GM10266 (cell line): ENCODE measurements at regions not wholly inside any gene's neighbourhood (a gene's known extent, or its start where the extent isn't known, plus 50 kb on each side); places are given as distances from the start of the nearest gene placed in this dataset.

Experiments
- DNase-seq: peaks from one replicate; pipeline ENCODE4 v3.0.0; 2012; ENCODE audit errors: extremely low spot score
- TF ChIP-seq, protein P1 (sequence below): IDR thresholded peaks from 2 replicates; pipeline ENCODE4 v1.5.1; 2012; ENCODE audit warnings: mild to moderate bottlenecking, low read depth; ENCODE audit not compliant: control insufficient read depth, insufficient read depth; ENCODE audit errors: missing control alignments

DNA sequence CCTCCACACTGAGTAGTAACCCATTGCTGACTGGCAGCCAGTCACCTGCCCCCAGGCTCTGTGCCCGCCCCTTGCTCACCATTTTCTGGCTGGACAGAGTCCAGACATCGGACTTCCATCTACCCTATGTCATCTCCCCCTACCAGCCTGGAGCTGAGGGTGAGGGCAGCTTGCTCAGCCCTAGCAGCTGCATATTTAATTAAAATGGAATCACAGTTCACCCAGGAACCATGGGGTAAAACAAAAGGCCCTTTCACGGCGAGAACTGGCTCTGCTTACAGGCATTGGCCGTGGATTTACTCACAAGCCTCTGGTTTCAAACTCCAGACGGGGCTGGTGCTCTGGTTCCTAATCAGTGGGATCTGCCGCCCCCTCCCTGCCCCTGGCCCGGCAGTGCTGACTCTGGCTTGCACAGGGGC is 94.9 kb upstream of the ATP2B2 start:
- TF ChIP-seq, protein P1, sequence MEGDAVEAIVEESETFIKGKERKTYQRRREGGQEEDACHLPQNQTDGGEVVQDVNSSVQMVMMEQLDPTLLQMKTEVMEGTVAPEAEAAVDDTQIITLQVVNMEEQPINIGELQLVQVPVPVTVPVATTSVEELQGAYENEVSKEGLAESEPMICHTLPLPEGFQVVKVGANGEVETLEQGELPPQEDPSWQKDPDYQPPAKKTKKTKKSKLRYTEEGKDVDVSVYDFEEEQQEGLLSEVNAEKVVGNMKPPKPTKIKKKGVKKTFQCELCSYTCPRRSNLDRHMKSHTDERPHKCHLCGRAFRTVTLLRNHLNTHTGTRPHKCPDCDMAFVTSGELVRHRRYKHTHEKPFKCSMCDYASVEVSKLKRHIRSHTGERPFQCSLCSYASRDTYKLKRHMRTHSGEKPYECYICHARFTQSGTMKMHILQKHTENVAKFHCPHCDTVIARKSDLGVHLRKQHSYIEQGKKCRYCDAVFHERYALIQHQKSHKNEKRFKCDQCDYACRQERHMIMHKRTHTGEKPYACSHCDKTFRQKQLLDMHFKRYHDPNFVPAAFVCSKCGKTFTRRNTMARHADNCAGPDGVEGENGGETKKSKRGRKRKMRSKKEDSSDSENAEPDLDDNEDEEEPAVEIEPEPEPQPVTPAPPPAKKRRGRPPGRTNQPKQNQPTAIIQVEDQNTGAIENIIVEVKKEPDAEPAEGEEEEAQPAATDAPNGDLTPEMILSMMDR, result no peak
- DNase-seq, result no peak

DNA sequence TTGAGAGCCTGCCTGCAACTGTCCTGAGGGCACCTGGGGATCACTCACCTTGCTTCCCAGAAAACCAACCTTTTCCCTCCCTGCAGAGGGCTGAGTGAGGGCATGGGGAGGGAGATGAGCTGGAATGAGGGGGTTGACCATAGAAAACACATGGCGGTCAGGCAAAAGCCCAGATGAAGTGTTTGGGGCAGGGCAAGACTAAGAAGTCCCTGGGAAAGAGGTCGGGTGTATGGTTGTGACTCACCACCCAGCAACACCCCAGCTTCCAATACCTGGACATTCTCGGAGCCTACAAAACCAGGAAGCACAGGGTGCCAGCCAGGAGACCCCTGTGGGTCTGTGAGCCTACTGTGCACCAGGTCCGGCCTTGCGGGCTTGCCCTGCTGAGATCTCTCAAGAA is 95.3 kb upstream of the ATP2B2 start:
- no peak for DNase-seq
- TF ChIP-seq, protein P1, result no peak

DNA sequence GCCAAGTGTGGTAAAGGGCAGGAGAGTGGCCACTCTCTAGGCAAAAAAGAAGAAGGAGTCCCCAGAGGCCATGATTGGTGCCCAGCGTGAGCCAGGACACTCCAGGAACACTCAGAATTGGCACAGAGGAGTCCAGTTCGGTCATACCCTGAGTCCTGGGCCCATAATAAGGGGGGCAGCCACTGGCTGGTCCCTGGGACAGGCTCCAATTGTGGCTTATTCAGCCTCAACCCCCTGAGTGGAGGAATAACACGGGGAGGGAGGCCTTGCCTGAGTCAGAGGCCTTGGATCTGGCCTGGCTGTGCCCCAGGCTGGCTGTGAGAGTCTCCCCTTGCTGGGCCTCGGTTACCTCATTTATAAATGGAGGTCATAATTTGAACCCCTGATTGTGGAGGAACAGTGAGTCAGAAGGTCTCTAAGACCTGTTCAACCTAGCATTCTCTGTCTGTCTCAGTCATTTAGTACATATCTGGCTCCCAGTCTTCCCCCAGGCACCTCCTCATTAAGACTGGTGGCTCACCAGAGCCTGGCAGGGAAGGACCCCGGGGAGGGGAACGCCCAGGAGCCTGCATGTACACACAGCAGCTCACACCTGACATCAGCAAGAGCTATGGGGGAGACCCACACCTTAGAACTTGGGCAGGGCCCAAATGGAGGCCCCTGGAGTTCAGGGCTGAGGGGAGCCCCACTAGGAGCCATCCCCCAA is 95.9 kb upstream of the ATP2B2 start:
- TF ChIP-seq, protein P1, result no peak
- DNase-seq, result no peak

DNA sequence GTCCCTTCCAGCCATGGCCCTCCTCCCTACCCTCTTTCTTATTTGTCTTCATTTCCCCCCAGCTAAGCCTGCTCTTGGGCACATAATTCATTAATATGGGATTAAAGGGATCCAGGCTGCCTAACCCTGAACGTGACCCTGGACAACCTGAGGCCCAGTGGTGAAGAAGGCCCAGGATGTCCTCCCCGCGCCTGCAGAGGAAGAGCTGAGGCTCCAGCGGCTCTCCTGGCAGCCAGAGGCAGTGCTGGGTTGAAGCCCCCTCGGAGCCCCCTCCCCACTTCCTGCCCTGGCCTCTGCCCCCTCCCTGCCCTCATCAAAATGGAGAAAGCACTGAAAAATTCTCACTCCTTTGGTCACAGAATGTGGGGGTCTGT is 96.5 kb upstream of the ATP2B2 start:
- DNase-seq, result no peak
- TF ChIP-seq, protein P1, result no peak

DNA sequence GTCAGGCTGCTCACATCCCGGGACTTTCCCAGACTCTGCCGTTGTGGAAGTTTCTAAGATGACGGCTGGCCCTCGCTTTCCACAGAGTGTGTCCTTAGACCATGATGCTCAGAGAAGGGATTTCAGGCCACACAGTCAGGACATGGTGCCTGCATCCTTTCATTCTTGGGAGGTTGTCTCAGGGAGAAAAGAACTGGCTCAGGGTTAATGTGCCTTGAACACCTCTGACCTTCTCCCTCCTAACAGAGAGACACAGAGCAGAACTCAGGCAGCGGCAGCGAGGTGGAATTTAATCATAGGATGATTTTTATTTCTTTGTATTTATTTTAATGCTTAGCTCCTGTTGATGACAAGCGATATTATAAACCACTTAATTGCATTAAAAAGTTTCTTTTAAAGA is 96.9 kb upstream of the ATP2B2 start:
- DNase-seq, result no peak
- TF ChIP-seq, protein P1, result no peak

DNA sequence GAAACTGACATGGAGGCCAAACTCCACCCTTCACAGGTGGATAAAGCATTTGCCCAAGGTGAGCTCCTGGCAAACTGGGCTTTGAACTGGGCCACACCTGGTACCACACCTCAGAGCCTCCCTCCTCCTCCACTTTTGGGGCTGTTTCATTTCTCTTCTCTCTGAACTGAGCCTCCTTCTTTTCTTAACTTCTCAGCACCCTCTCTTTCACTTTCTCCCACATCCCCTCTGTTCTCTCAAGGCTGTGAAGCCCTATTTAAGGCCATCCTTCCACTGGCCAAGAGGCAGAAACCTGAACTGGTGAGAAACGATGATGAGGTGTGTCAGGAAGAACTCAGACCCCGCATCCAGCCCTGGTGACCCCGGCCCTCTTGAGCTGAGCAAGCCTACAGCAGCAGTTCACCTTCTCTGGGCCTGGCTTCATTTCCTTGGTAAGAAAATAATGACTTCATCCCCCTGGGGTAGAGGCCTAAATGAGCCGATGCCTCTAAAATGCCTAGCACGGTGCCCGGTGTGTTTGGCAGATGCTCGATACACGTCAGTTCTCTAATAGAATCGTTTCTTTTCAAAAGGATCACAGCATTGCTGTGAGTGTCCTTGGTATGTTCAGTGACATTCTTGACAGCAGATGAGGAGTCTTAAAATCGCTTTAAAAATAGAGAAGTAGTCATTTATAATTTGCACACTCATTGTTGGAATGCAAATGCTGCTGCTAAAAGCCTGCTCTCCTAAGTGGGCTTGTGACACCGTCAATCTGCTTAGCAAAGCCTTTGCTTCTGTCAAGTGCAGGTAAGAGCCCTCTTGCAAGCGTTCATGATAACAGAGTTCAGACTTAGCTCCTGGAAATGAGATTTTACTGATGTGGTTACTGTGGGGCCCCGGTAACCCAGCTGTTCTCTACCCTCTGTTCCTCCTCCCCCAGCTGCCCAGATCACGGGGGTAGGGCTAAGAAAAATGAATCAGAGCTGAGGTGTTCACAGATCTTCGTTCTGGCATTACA is 97.7 kb upstream of the ATP2B2 start:
- TF ChIP-seq, protein P1, result no peak
- DNase-seq, result peak; percentile 23

DNA sequence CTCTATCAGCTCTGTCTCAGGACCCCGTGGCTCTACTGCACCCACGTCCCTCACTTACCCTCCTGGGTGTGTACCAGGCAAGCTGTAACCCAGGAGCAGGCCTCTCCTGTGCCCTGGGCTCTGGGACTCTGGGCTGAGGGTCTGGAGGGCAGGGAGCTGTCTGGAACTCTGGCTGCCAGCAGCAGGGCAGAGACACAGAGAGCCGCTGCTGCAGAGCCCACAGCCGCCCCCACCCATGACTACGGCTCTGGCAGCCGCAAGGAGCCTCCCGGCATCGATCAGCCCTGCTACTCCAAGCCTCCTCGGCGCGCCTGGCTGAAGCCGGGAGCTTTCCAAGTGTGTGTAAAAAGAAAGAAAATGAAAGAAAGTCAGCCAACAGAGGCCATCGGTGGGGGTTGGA is 103.7 kb upstream of the ATP2B2 start:
- TF ChIP-seq, protein P1, result no peak
- no peak for DNase-seq
